Brain microvascular endothelial cell (primary cell): ENCODE measurements at regions not wholly inside any gene's neighbourhood (a gene's known extent, or its start where the extent isn't known, plus 50 kb on each side); places are given as distances from the start of the nearest gene placed in this dataset.

Experiments used
- DNase-seq: peaks from one replicate; pipeline ENCODE4 v3.0.0-alpha.2; 2020
- H3K27ac ChIP-seq: fragments of 250-450 bp; sonication (Bioruptor Pico); 2 replicates; pipeline ENCODE4 v1.5.1; 2020; ENCODE audit warnings: mild to moderate bottlenecking, moderate library complexity
- H3K27me3 ChIP-seq: fragments of 250-450 bp; sonication (Bioruptor Pico); replicated peaks from 2 replicates; pipeline ENCODE4 v1.5.1; 2020; ENCODE audit warnings: mild to moderate bottlenecking
- H3K36me3 ChIP-seq: fragments of 250-450 bp; sonication (Bioruptor Pico); replicated peaks from 2 replicates; pipeline ENCODE4 v1.5.1; 2020; ENCODE audit warnings: mild to moderate bottlenecking
- H3K4me3 ChIP-seq: 2 replicates; pipeline ENCODE4 v1.5.1; 2011; ENCODE audit warnings: low read depth, mild to moderate bottlenecking, control low read depth, low read length, moderate library complexity
- in situ Hi-C: cut with HindIII; loops from 2 replicates; pipeline ENCODE4 v1.10.0; 2017; ENCODE audit warnings: low sequenced_read_pairs, low pct_ligation_motif_present
- TF ChIP-seq, protein P1 (sequence below): IDR thresholded peaks from 2 replicates; pipeline ENCODE4 v1.5.1; 2011; ENCODE audit warnings: low read depth, mild to moderate bottlenecking, moderate library complexity, low read length, control low read depth, inconsistent platforms; ENCODE audit errors: missing control alignments

GRCh38 chr13:88329066-88329465 lies 657.9 kb downstream of the SLITRK5 start:
- in situ Hi-C loops, result no loop called here
- Histone ChIP-seq H3K36me3 (no peaks in the 10 kb centered on the region), H3K4me3 (no peak overlapping the region), H3K27ac (no peak overlapping the region), H3K27me3 (no peaks in the 10 kb centered on the region)
- TF ChIP-seq, protein P1, sequence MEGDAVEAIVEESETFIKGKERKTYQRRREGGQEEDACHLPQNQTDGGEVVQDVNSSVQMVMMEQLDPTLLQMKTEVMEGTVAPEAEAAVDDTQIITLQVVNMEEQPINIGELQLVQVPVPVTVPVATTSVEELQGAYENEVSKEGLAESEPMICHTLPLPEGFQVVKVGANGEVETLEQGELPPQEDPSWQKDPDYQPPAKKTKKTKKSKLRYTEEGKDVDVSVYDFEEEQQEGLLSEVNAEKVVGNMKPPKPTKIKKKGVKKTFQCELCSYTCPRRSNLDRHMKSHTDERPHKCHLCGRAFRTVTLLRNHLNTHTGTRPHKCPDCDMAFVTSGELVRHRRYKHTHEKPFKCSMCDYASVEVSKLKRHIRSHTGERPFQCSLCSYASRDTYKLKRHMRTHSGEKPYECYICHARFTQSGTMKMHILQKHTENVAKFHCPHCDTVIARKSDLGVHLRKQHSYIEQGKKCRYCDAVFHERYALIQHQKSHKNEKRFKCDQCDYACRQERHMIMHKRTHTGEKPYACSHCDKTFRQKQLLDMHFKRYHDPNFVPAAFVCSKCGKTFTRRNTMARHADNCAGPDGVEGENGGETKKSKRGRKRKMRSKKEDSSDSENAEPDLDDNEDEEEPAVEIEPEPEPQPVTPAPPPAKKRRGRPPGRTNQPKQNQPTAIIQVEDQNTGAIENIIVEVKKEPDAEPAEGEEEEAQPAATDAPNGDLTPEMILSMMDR, result no peak
- DNase-seq, result no peak

- no peak for DNase-seq
- H3K27me3 ChIP-seq, result no peaks in the 10 kb centered on the region
- no peak overlapping the region for H3K27ac ChIP-seq
- H3K36me3 ChIP-seq, result no peaks in the 10 kb centered on the region
- in situ Hi-C loops, result no loop called here
- H3K4me3 ChIP-seq, result no peak overlapping the region
- TF ChIP-seq, protein P1, result no peak
Measured at GRCh38 chr13:88339271-88339741, 668.1 kb downstream of the SLITRK5 start.

- in situ Hi-C loops, result no loop called here
- DNase-seq, result no peak
- TF ChIP-seq, protein P1, result no peak
Measured at GRCh38 chr13:88345171-88345847, 674.1 kb downstream of the SLITRK5 start.

GRCh38 chr13:88360761-88361160 lies 689.6 kb downstream of the SLITRK5 start:
- Histone ChIP-seq H3K4me3 (no peak overlapping the region), H3K27me3 (no peaks in the 10 kb centered on the region), H3K27ac (no peak overlapping the region), H3K36me3 (no peaks in the 10 kb centered on the region)
- DNase-seq, result no peak
- in situ Hi-C loops, result no loop called here
- TF ChIP-seq, protein P1, result no peak

More at GRCh38 chr13:88345171-88345847, 674.1 kb downstream of the SLITRK5 start:
- no peaks in the 10 kb centered on the region for H3K36me3 ChIP-seq
- no peak overlapping the region for H3K27ac ChIP-seq
- no peaks in the 10 kb centered on the region for H3K27me3 ChIP-seq
- no peak overlapping the region for H3K4me3 ChIP-seq

DNA sequence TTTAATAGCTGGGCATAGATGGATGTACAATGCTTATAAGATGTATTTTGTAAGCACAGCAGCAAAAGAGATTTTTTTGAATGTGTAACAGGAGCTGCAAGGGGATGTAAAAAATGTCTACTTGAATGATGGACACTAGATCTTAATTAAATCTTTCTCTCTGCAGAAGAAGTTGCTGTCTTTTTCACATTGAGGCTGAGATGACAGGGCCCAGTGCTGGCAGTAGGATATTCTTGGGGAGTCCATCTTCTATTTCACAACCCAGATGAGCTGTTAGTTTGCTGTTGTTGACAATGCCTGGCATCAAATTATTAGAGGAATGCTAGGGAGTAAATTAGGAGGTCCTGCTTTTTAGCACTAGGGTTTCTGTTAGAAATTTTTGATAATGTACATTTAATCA lies 698.7 kb downstream of the SLITRK5 start:
- no peak overlapping the region for H3K4me3 ChIP-seq
- in situ Hi-C loops, result no loop called here
- H3K27ac ChIP-seq, result no peak overlapping the region
- DNase-seq, result no peak
- TF ChIP-seq, protein P1, result no peak
- no peaks in the 10 kb centered on the region for H3K27me3 ChIP-seq
- no peaks in the 10 kb centered on the region for H3K36me3 ChIP-seq
